ENCODE measurements at regions not wholly inside any gene's neighbourhood (a gene's known extent, or its start where the extent isn't known, plus 50 kb on each side); places are given as distances from the start of the nearest gene placed in this dataset.

GRCh38 chr1:68328490-68328889 lies 96.2 kb upstream of the WLS start:
- BruUV-seq (replicated peaks): no TSS peak
- Histone ChIP-seq H3K27ac (ENCODE audit: extremely low read length, insufficient read depth, low read length) (no peak overlapping the region), H3K4me1 (ENCODE audit: insufficient read depth, low read length) (no peaks in the 10 kb centered on the region), H4K20me1 (ENCODE audit: insufficient read depth, low read length) (no peaks in the 10 kb centered on the region), H3K27me3 (ENCODE audit: control insufficient read depth in 1 of 2, insufficient read depth in 2 of 2, low read length in 2 of 2) (no peaks in the 10 kb centered on the region; a peak in 1 of 5 replicates), H3K4me2 (ENCODE audit: low read depth, low read length) (no peak overlapping the region), H3K9me3 (ENCODE audit: low read length) (no peaks in the 10 kb centered on the region), H3K9ac (ENCODE audit: insufficient read depth, low read depth, low read length) (no peak overlapping the region), H3K4me3 (replicated peaks in 1 of 3; ENCODE audit: insufficient read depth in 1 of 3, low read depth in 2 of 3, low read length in 3 of 3) (no peak overlapping the region), H3K36me3 (replicated peaks in 1 of 2; ENCODE audit: control insufficient read depth in 1 of 2, insufficient read depth in 2 of 2, low read length in 2 of 2) (no peaks in the 10 kb centered on the region), H2AFZ (ENCODE audit: low read length) (no peak overlapping the region), H3K79me2 (ENCODE audit: insufficient read depth, low read length) (no peaks in the 10 kb centered on the region)
- FAIRE-seq: no peak
- ATAC-seq: no peak
- ChIA-PET POLR2A (no interaction called here), CTCF (ENCODE audit: low intra/inter-chr PET ratio, low total read pairs) (no interaction called here)
- no peak for DNase-seq (ENCODE audit: low spot score)
- in situ Hi-C loops (cut with HindIII; ENCODE audit: extremely low pct_ligation_motif_present, low pct_unique_long_range_greater_than_20kb): no loop called here
- intact Hi-C loops (cut with micrococcal nuclease; ENCODE audit: unreplicated experiment): no loop called here
- 0% methylated on average over 1 of the region's 1 CpG for WGBS (ENCODE audit: low lambda C conversion rate)
- TF ChIP-seq PHF8 (CRISPR knock-in tag; IDR thresholded peaks at IDR 0.05) (no peak), ZHX2 (IDR thresholded peaks at IDR 0.05; ENCODE audit: low read depth) (no peak), ZHX2 (CRISPR knock-in tag; IDR thresholded peaks at IDR 0.05; ENCODE audit: borderline replicate concordance) (no peak), ZNF160 (CRISPR knock-in tag; IDR thresholded peaks at IDR 0.05) (no peak), ZNF142 (CRISPR knock-in tag; IDR thresholded peaks at IDR 0.05) (no peak), SOX6 (IDR thresholded peaks at IDR 0.05) (no peak), SOX6 (CRISPR knock-in tag; IDR thresholded peaks at IDR 0.05) (no peak), TBX2 (CRISPR knock-in tag; IDR thresholded peaks at IDR 0.05; ENCODE audit: borderline replicate concordance) (no peak), EED (CRISPR knock-in tag; IDR thresholded peaks at IDR 0.05) (no peak), ZNF143 (CRISPR knock-in tag; IDR thresholded peaks at IDR 0.05) (no peak), NR2F2 (IDR thresholded peaks at IDR 0.05; ENCODE audit: borderline replicate concordance, low read depth) (no peak), ZNF543 (CRISPR knock-in tag; IDR thresholded peaks at IDR 0.05) (no peak), ZNF432 (CRISPR knock-in tag; IDR thresholded peaks at IDR 0.05; ENCODE audit: borderline replicate concordance) (no peak), ZNF839 (CRISPR knock-in tag; IDR thresholded peaks at IDR 0.05; ENCODE audit: borderline replicate concordance) (no peak), MXD4 (CRISPR knock-in tag; IDR thresholded peaks at IDR 0.05) (no peak), KMT2B (CRISPR knock-in tag; IDR thresholded peaks at IDR 0.05) (no peak), ZNF333 (CRISPR knock-in tag; IDR thresholded peaks at IDR 0.05; ENCODE audit: borderline replicate concordance) (no peak)
